ENCODE measurements at regions not wholly inside any gene's neighbourhood (a gene's known extent, or its start where the extent isn't known, plus 50 kb on each side); places are given as distances from the start of the nearest gene placed in this dataset.

DNA sequence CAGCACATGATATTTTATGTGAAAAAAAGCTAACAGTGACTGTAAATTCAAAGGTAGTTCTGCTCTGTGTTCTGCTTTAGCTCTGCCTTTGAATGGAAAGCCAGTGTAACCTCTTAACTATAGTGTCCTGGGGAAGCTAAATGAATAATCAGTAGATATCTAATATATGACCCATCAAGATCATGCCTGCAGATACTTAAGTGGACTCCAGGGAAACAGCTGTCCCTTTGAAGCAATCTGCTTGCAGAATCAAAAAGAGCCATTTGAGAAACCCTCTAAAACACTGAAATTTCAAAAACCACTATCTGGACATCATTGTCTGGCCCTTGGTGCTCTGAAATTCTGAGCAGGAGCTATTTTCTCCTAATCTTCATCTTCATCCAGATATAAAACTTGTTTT is 104.2 kb upstream of the ADGRL4 start:
- no peak for DNase-seq (ENCODE audit: low spot score)

- DNase-seq (ENCODE audit: low spot score): no peak
Observed at GRCh38 chr1:79109445-79109844, 102.9 kb upstream of the ADGRL4 start.

DNA sequence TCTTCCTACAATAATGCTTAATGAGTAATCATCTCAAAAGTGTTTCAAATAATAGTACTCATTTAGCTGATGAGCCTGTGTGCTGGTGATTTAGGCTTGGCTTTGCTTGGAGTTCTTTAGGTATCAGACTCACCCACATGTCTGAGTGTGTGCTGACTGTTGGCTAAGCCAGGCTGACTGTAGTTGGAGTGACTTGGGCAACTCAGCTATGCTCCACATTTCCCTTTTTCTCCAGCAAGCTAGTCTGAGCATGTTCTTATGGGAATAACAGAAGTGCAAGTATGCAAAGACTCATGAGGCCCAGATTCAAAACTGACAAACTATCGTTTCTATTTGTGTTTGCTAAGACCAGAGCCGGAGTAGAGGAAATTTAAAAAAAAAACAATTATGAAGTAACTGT is 99.0 kb upstream of the ADGRL4 start:
- no peak for DNase-seq (ENCODE audit: low spot score)

GRCh38 chr1:79104617-79105016 is 98.1 kb upstream of the ADGRL4 start:
- DNase-seq (ENCODE audit: low spot score): no peak

- DNase-seq (ENCODE audit: low spot score): no peak
Observed at GRCh38 chr1:79100385-79100784, 93.9 kb upstream of the ADGRL4 start.

DNA sequence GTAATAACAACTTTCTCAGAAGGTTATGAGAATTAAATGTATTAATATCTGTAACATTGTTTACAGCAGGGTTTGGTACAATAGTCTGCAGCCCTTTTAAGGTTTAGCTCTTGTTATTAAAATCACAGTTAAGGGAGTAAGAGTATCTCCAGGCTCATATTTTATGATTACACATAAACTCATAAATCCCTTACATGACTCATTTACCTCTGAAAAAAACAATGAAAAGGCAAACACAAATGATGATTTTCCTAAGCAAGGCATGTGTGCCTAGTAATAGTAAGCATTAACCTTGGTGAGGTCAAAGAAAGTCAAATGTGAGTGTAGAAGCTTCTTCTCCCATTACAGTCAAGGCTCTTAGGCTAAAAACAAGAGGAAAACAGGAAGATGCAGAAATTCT is 84.5 kb upstream of the ADGRL4 start:
- DNase-seq (ENCODE audit: low spot score): no peak

DNA sequence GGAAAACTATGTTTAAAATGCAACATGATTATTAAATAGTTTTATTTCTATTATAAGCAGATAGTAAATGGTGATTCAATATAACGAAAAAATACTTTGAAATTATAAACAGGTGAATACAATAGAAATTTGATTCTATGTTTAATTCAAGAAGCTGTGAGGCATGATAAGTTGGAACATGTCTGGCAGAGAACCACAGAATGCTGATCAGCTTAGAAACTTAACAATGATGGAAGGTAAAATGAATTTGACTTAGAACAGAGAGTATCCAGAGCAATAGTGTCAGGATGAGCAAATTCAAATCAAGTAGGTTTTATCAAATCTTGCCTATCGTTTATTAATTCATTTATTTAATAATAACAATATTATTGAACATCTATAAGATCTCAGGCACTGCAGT is 83.4 kb upstream of the ADGRL4 start:
- no peak for DNase-seq (ENCODE audit: low spot score)

DNA sequence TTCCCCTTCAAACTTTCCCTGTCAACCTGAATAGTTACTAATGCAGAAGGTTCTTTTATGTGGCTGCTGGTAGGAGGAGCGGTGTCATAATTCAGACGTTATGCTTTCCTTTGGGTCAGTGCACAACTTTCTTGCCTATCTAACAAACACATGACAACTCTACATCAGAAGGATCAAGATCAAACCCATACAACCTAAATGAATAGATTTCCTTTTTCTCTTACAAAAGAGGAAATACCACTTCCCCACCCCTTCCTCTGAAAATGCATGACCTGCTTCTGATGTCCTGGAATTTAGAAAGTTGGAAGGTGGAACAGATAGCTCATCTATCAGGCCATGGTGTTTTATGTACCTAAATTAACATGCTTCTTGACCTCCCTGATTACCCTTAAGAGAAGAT is 75.7 kb upstream of the ADGRL4 start:
- DNase-seq (ENCODE audit: low spot score): no peak

GRCh38 chr1:79079770-79080169 is 73.2 kb upstream of the ADGRL4 start:
- DNase-seq (ENCODE audit: low spot score): no peak

GRCh38 chr1:79074975-79075374 is 68.4 kb upstream of the ADGRL4 start:
- DNase-seq (ENCODE audit: low spot score): no peak

DNA sequence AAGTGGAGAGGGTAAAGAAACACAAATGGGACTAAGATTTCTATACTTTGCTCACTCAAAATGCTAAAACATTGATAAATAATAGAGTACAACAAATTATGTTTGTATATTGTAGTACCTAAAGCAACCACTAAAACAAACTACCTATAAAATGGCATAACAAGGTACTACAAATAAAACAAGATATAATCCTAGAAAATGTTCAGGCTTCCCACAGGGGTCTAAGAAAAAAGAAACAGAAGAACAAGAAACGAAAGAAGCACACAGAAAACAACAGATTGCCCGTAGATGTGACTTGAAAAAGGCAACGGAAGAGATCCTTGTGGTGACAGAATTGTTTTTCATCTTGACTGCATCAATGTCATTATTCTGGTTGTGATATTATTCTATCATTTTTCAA is 63.3 kb upstream of the ADGRL4 start:
- no peak for DNase-seq (ENCODE audit: low spot score)

DNA sequence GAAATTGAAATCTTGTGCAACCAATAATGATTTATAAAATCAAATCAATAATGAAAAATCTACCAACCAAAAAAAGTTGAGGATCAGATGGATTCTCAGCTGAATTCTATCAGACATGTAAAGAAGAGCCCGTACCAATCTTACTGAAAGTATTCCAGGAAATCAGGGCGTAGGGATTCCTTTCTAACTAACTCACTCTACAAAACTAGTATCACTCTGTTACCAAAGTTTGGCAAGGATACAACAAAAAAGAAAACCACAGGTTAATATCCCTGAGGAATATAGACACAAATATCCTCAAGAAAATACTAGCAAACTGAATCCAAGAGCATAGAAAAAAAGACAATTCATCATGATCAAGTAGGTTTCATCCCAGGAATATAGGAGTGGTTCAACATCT is 52.8 kb upstream of the ADGRL4 start:
- no peak for DNase-seq (ENCODE audit: low spot score)

Data from activated CD4-positive, alpha-beta T cell treated with anti-CD3 and anti-CD28 coated beads, Interleukin-2, Interleukin-4, amounts not matched to agents 100 ng/mL and 50 ng/mL, durations not matched to agents 16 hours and 8 hours (primary cell).